D721Med (cell line): ENCODE measurements at regions not wholly inside any gene's neighbourhood (a gene's known extent, or its start where the extent isn't known, plus 50 kb on each side); places are given as distances from the start of the nearest gene placed in this dataset.

ENCODE experiments used
- DNase-seq: peaks from one replicate; pipeline ENCODE4 v3.0.0; 2011; ENCODE audit warnings: low spot score; ENCODE audit not compliant: insufficient read length
- FAIRE-seq: peaks from 2 replicates; lab custom pipeline; 2011; peaks lifted over from hg19 to GRCh38; lab: Jason Lieb, UNC
- CTCF ChIP-seq: IDR thresholded peaks from 2 replicates; pipeline ENCODE4 v1.5.1; 2012; ENCODE audit warnings: mild to moderate bottlenecking, control low read depth; ENCODE audit not compliant: insufficient read depth; ENCODE audit errors: missing control alignments

DNA sequence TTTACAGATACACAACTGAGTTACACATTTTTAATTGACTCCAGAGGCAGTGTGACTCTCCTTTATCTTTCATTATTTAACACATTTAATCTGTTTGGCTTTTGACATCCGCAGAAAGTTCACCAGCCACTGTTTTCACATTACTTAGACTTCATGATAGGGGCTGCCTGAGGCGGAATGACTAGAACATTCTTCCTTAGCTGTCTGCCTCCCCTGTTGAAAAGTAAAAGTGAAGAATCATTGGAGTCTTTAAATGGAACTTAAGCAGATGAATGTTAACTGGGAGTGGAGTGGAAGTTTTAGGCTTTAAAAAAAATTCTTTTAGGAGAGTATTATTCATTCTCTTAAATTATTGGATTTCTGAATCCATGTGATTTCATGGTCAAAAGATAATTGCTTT, 229.2 kb upstream of the MTNR1B start:
- DNase-seq = no peak
- no peak for FAIRE-seq
- no peak for TF ChIP-seq CTCF

DNA sequence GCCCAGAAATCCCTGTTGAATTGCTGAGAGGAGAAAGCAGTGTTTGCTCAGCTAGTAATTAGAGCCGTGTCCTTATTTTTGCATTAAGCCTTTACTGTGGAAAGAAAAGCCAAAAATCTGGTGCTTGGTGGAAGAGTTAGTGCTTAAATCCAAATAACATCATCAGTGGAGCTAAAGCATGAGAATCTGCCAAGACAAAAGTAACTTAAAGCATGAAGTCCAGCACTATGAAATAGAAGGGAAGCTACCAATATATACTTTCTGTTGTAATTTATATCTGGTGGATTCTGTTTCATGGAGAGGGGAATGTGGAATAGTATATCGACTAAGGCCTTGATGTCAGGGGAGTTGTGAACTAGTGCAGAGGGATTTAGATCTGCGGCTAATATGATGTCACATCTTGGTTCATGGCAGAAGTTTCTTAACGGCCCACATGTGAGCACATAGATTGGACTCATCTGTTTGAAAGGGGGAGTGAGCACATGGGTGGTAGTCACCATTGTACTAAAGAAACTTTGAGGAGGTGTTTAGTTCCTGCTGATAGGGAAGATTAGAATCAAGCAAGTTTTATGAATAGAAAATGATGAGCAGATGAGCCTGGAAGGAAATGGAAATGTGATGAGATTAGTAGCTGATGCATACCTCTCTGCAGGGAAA, 224.4 kb upstream of the MTNR1B start:
- FAIRE-seq (no peak), DNase-seq (no peak)
- no peak for TF ChIP-seq CTCF

GRCh38 chr11:92750794-92751193, 218.7 kb upstream of the MTNR1B start:
- no peak for TF ChIP-seq CTCF
- DNase-seq (no peak), FAIRE-seq (no peak)

DNA sequence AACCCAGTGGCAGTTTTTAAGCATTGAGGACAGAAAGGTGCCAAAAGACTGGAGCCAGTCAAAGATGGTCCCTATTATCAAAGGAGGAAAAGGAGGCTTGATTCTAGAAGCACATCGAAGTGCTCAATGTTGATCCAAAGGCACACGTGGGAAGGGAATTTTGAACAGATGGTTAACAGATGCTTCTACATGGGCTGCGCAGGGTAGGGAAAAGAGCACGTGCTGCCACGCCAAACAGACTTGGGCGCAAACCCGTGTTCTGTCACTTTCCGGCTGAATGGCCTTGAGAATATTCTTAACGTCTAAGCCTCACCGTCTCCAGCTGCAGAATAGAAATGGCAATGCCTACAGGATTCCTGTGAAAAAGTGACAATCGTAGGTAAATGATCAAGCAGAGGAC, 217.9 kb upstream of the MTNR1B start:
- TF ChIP-seq CTCF = no peak
- FAIRE-seq = no peak
- DNase-seq = no peak

- TF ChIP-seq CTCF = no peak
- no peak for FAIRE-seq
- no peak for DNase-seq
Measured at GRCh38 chr11:92752122-92752521, 217.3 kb upstream of the MTNR1B start.

GRCh38 chr11:92753161-92753560, 216.3 kb upstream of the MTNR1B start:
- TF ChIP-seq CTCF = no peak
- no peak for FAIRE-seq
- no peak for DNase-seq

- DNase-seq (no peak), FAIRE-seq (no peak)
- no peak for TF ChIP-seq CTCF
Measured at GRCh38 chr11:92758241-92758780, 211.1 kb upstream of the MTNR1B start.
